Type B pancreatic cell (in vitro differentiated cells): ENCODE measurements at regions not wholly inside any gene's neighbourhood (a gene's known extent, or its start where the extent isn't known, plus 50 kb on each side); places are given as distances from the start of the nearest gene placed in this dataset.

ENCODE experiments used
- DNase-seq: peaks from one replicate; pipeline ENCODE4 v3.0.0; 2021; ENCODE audit warnings: mixed read lengths; ENCODE audit not compliant: unreplicated experiment; ENCODE audit errors: extremely low spot score
- H3K27ac Mint-ChIP-seq: 2 replicates; pipeline ENCODE4 v1.8.0; 2021; ENCODE audit warnings: mild to moderate bottlenecking, mixed read lengths
- H3K27me3 Mint-ChIP-seq: 2 replicates; pipeline ENCODE4 v1.8.0; 2021; ENCODE audit warnings: mixed read lengths
- H3K36me3 Mint-ChIP-seq: 2 replicates; pipeline ENCODE4 v1.8.0; 2021; ENCODE audit warnings: mixed read lengths
- H3K4me1 Mint-ChIP-seq: one replicate; pipeline ENCODE4 v1.8.0; 2021; ENCODE audit warnings: mixed read lengths; ENCODE audit not compliant: unreplicated experiment
- H3K4me3 Mint-ChIP-seq: 2 replicates; pipeline ENCODE4 v1.8.0; 2021; ENCODE audit warnings: mild to moderate bottlenecking, mixed read lengths
- H3K9me3 Mint-ChIP-seq: 2 replicates; pipeline ENCODE4 v1.8.0; 2021; ENCODE audit warnings: mixed read lengths
- CTCF ChIP-seq: fragments of 200-600 bp; sonication (generic); conservative IDR thresholded peaks from 2 replicates; pipeline ENCODE4 v1.5.0; 2021; ENCODE audit warnings: antibody characterized with exemption, mild to moderate bottlenecking

- no peak overlapping the region for H3K4me3 Mint-ChIP-seq
- H3K9me3 Mint-ChIP-seq, result no peaks in the 10 kb centered on the region
- no peaks in the 10 kb centered on the region for H3K36me3 Mint-ChIP-seq
- peaks cover 4% of the 10 kb centered on the region for H3K4me1 Mint-ChIP-seq
- H3K27me3 Mint-ChIP-seq, result peaks cover 32% of the 10 kb centered on the region
- no peak overlapping the region for H3K27ac Mint-ChIP-seq
- TF ChIP-seq CTCF, result no peak
- DNase-seq, result no peak
Measured at GRCh38 chr22:48336339-48337060, 1491.2 kb downstream of the BRD1 start.

GRCh38 chr22:48335442-48336139 lies 1492.1 kb downstream of the BRD1 start:
- H3K27ac Mint-ChIP-seq, result no peak overlapping the region
- no peak for TF ChIP-seq CTCF

GRCh38 chr22:48334971-48335370 lies 1492.7 kb downstream of the BRD1 start:
- H3K27me3 Mint-ChIP-seq, result peaks cover 21% of the 10 kb centered on the region
- H3K9me3 Mint-ChIP-seq, result no peaks in the 10 kb centered on the region
- TF ChIP-seq CTCF, result no peak
- H3K4me1 Mint-ChIP-seq, result no peaks in the 10 kb centered on the region
- no peak for DNase-seq
- H3K36me3 Mint-ChIP-seq, result no peaks in the 10 kb centered on the region
- H3K4me3 Mint-ChIP-seq, result no peak overlapping the region
- H3K27ac Mint-ChIP-seq, result no peak overlapping the region

More at GRCh38 chr22:48335442-48336139, 1492.1 kb downstream of the BRD1 start:
- H3K4me3 Mint-ChIP-seq, result no peak overlapping the region
- H3K36me3 Mint-ChIP-seq, result no peaks in the 10 kb centered on the region
- no peaks in the 10 kb centered on the region for H3K4me1 Mint-ChIP-seq
- no peaks in the 10 kb centered on the region for H3K9me3 Mint-ChIP-seq
- peaks cover 24% of the 10 kb centered on the region for H3K27me3 Mint-ChIP-seq
- DNase-seq, result no peak

GRCh38 chr22:48333816-48334735 lies 1493.6 kb downstream of the BRD1 start:
- H3K9me3 Mint-ChIP-seq, result peaks cover 5% of the 10 kb centered on the region
- no peaks in the 10 kb centered on the region for H3K36me3 Mint-ChIP-seq
- H3K4me1 Mint-ChIP-seq, result no peaks in the 10 kb centered on the region
- H3K27me3 Mint-ChIP-seq, result peaks cover 16% of the 10 kb centered on the region
- no peak for DNase-seq
- no peak overlapping the region for H3K4me3 Mint-ChIP-seq
- no peak overlapping the region for H3K27ac Mint-ChIP-seq
- TF ChIP-seq CTCF, result no peak

- no peaks in the 10 kb centered on the region for H3K4me1 Mint-ChIP-seq
- H3K27me3 Mint-ChIP-seq, result peaks cover 17% of the 10 kb centered on the region
- H3K4me3 Mint-ChIP-seq, result no peak overlapping the region
Measured at GRCh38 chr22:48333323-48333763, 1494.3 kb downstream of the BRD1 start.

More at GRCh38 chr22:48333323-48333763, 1494.3 kb downstream of the BRD1 start:
- Mint-ChIP-seq H3K27ac (no peak overlapping the region), H3K9me3 (peaks cover 5% of the 10 kb centered on the region), H3K36me3 (no peaks in the 10 kb centered on the region)
- no peak for TF ChIP-seq CTCF
- DNase-seq, result no peak
